GM19099 (cell line): ENCODE measurements at regions not wholly inside any gene's neighbourhood (a gene's known extent, or its start where the extent isn't known, plus 50 kb on each side); places are given as distances from the start of the nearest gene placed in this dataset.
A peak's percentile ranks its signal among the peaks of the same experiment; 100 is the strongest.

Source experiments
- POLR2A ChIP-seq: IDR thresholded peaks from 3 replicates; pipeline ENCODE4 v1.6.1; 2011; ENCODE audit warnings: low read depth; ENCODE audit not compliant: insufficient read length; ENCODE audit errors: extremely low read depth

GRCh38 chr6:87921034-87921433 lies 126.6 kb upstream of the SPACA1 start:
- peak; percentile 43 for TF ChIP-seq POLR2A

GRCh38 chr6:87920245-87920644 lies 127.4 kb upstream of the SPACA1 start:
- no peak for TF ChIP-seq POLR2A

GRCh38 chr6:87919416-87919815 lies 128.2 kb upstream of the SPACA1 start:
- TF ChIP-seq POLR2A = no peak

- no peak for TF ChIP-seq POLR2A
Observed at GRCh38 chr6:87919001-87919400, 128.6 kb upstream of the SPACA1 start.

GRCh38 chr6:87918461-87918941 lies 129.1 kb upstream of the SPACA1 start:
- TF ChIP-seq POLR2A = no peak

GRCh38 chr6:87917886-87918285 lies 129.8 kb upstream of the SPACA1 start:
- no peak for TF ChIP-seq POLR2A

GRCh38 chr6:87916446-87916845 lies 131.2 kb upstream of the SPACA1 start:
- no peak for TF ChIP-seq POLR2A

- no peak for TF ChIP-seq POLR2A
Observed at GRCh38 chr6:87914637-87915395, 132.8 kb upstream of the SPACA1 start.

GRCh38 chr6:87913974-87914373 lies 133.7 kb upstream of the SPACA1 start:
- TF ChIP-seq POLR2A = no peak

- no peak for TF ChIP-seq POLR2A
Observed at GRCh38 chr6:87912102-87912501, 135.5 kb upstream of the SPACA1 start.

- TF ChIP-seq POLR2A = no peak
Observed at GRCh38 chr6:87909849-87910248, 137.8 kb upstream of the SPACA1 start.

GRCh38 chr6:87908978-87909811 lies 138.4 kb upstream of the SPACA1 start:
- TF ChIP-seq POLR2A = no peak

- no peak for TF ChIP-seq POLR2A
Observed at GRCh38 chr6:87907521-87907920, 140.1 kb upstream of the SPACA1 start.

- TF ChIP-seq POLR2A = no peak
Observed at GRCh38 chr6:87905101-87905641, 142.5 kb upstream of the SPACA1 start.

- no peak for TF ChIP-seq POLR2A
Observed at GRCh38 chr6:87904011-87904410, 143.6 kb upstream of the SPACA1 start.

GRCh38 chr6:87903323-87903722 lies 144.3 kb upstream of the SPACA1 start:
- no peak for TF ChIP-seq POLR2A
